Endothelial cell (in vitro differentiated cells): ENCODE measurements at regions not wholly inside any gene's neighbourhood (a gene's known extent, or its start where the extent isn't known, plus 50 kb on each side); places are given as distances from the start of the nearest gene placed in this dataset.
"Not testable (repeated sequence)": the region's sequence is repeated elsewhere in the genome, so short reads cannot be mapped to it uniquely, and the experiment has no call there.

Experiments
- DNase-seq: peaks from one replicate; pipeline ENCODE4 v3.0.0; 2021; ENCODE audit warnings: low spot score
- H3K27ac Mint-ChIP-seq: one replicate; pipeline ENCODE4 v1.8.0; 2021; ENCODE audit warnings: mixed read lengths, inconsistent platforms; ENCODE audit not compliant: unreplicated experiment
- H3K27me3 Mint-ChIP-seq: one replicate; pipeline ENCODE4 v1.8.0; 2021; ENCODE audit warnings: mild to moderate bottlenecking, moderate library complexity, mixed read lengths, inconsistent platforms; ENCODE audit not compliant: unreplicated experiment
- H3K36me3 Mint-ChIP-seq: one replicate; pipeline ENCODE4 v1.8.0; 2021; ENCODE audit warnings: mild to moderate bottlenecking, low read depth, mixed read lengths, inconsistent platforms; ENCODE audit not compliant: unreplicated experiment
- H3K4me1 Mint-ChIP-seq: one replicate; pipeline ENCODE4 v1.8.0; 2021; ENCODE audit warnings: mild to moderate bottlenecking, mixed read lengths, inconsistent platforms; ENCODE audit not compliant: unreplicated experiment
- H3K4me3 Mint-ChIP-seq: one replicate; pipeline ENCODE4 v1.8.0; 2021; ENCODE audit warnings: mild to moderate bottlenecking, mixed read lengths, inconsistent platforms; ENCODE audit not compliant: unreplicated experiment
- H3K9me3 Mint-ChIP-seq: one replicate; pipeline ENCODE4 v1.8.0; 2021; ENCODE audit warnings: mixed read lengths, inconsistent platforms; ENCODE audit not compliant: unreplicated experiment
- TF ChIP-seq, protein P1 (sequence below): fragments of 200-600 bp; sonication (generic); IDR thresholded peaks from one replicate; pipeline ENCODE4 v1.5.0; 2021; ENCODE audit warnings: antibody characterized with exemption; ENCODE audit not compliant: unreplicated experiment

DNA sequence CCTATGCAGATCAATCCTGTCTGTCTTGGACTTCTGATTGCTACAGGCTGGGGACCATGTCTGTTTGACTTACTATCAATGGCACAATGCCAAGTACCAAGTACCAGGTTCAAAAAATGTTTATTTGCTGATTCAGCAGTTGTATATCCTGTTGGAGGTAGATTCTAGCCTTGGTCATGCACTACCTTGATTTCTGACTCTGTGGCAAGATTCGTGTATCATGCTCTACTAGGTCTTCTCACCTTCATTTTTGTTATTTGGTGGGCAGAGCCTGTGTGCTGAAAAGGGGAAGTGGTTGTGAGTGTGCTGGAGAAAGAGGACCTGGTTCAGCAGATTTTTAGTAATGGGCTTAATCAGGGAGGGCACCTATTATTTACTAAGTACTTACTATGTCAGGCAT is 192.4 kb upstream of the MYLIP start:
- Mint-ChIP-seq H3K27ac (no peak overlapping the region), H3K27me3 (peaks cover 5% of the 10 kb centered on the region), H3K36me3 (peaks cover 4% of the 10 kb centered on the region), H3K9me3 (no peaks in the 10 kb centered on the region), H3K4me1 (no peaks in the 10 kb centered on the region), H3K4me3 (no peak overlapping the region)
- no peak for DNase-seq
- TF ChIP-seq, protein P1, sequence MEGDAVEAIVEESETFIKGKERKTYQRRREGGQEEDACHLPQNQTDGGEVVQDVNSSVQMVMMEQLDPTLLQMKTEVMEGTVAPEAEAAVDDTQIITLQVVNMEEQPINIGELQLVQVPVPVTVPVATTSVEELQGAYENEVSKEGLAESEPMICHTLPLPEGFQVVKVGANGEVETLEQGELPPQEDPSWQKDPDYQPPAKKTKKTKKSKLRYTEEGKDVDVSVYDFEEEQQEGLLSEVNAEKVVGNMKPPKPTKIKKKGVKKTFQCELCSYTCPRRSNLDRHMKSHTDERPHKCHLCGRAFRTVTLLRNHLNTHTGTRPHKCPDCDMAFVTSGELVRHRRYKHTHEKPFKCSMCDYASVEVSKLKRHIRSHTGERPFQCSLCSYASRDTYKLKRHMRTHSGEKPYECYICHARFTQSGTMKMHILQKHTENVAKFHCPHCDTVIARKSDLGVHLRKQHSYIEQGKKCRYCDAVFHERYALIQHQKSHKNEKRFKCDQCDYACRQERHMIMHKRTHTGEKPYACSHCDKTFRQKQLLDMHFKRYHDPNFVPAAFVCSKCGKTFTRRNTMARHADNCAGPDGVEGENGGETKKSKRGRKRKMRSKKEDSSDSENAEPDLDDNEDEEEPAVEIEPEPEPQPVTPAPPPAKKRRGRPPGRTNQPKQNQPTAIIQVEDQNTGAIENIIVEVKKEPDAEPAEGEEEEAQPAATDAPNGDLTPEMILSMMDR: no peak

DNA sequence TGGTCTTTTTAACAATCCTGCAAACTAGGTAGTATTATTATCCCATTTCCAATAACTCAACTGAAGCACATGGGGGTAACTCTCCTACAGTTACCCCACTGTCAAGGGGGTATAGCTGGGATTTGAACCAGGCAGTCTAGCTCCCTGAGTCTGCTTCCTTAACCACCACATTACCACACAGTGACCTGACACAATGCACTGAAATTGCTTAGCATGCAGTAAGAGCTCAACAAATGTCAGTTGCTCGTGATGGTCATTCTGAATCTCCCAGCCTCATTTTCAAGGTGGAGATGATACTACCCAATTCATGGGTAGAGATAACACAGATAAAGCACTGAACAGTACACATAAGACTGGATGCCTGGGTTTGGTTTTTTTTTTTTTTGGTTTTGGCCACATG is 193.2 kb upstream of the MYLIP start:
- DNase-seq: no peak
- TF ChIP-seq, protein P1: no peak
- peaks cover 10% of the 10 kb centered on the region for H3K36me3 Mint-ChIP-seq
- H3K27ac Mint-ChIP-seq: no peak overlapping the region
- no peak overlapping the region for H3K4me3 Mint-ChIP-seq
- H3K27me3 Mint-ChIP-seq: peaks cover 5% of the 10 kb centered on the region
- H3K4me1 Mint-ChIP-seq: no peaks in the 10 kb centered on the region
- H3K9me3 Mint-ChIP-seq: no peaks in the 10 kb centered on the region

DNA sequence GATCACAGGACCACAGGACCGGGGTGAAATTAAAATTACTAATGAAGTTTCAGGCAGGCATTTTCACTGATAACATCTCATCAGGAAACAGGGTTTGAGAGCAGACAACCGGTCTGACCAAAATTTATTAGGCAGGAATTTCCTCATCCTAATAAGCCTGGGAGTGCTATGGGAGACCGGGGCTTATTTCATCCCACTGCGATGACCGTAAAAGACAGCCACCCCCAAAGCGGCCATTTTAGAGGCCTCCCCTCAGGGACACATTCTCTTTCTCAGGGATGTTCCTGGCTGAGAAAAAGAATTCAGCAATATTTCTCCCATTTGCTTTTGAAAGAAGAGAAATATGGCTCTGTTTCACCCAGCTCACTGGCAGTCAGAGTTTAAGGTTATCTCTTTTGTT is 197.2 kb upstream of the MYLIP start:
- not testable (repeated sequence) for H3K9me3 Mint-ChIP-seq, H3K27me3 Mint-ChIP-seq, H3K4me1 Mint-ChIP-seq, H3K27ac Mint-ChIP-seq, DNase-seq, H3K36me3 Mint-ChIP-seq, H3K4me3 Mint-ChIP-seq

DNA sequence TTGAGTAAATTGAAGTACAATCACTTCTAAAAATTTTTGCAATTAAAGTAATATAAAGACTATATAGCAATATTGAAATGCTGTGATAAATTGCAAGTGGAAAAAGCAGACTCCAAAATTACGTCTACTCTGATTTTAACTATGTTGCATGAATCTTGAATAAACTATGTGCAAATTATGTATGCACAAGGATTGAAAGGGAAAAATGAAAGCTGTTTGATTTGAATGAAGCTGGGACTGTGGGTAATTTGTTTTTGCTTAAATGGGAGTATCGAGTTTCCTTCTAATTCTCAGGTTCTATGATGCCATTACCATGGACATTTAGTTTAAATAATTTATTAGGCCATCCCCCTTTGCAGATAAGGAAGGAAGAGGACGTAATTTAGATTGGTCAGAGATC is 198.7 kb upstream of the MYLIP start:
- Mint-ChIP-seq H3K36me3 (peaks cover 6% of the 10 kb centered on the region), H3K4me1 (no peaks in the 10 kb centered on the region), H3K27ac (no peak overlapping the region), H3K4me3 (no peak overlapping the region), H3K9me3 (no peaks in the 10 kb centered on the region), H3K27me3 (peaks cover 1% of the 10 kb centered on the region)
- DNase-seq: no peak
- TF ChIP-seq, protein P1: no peak

DNA sequence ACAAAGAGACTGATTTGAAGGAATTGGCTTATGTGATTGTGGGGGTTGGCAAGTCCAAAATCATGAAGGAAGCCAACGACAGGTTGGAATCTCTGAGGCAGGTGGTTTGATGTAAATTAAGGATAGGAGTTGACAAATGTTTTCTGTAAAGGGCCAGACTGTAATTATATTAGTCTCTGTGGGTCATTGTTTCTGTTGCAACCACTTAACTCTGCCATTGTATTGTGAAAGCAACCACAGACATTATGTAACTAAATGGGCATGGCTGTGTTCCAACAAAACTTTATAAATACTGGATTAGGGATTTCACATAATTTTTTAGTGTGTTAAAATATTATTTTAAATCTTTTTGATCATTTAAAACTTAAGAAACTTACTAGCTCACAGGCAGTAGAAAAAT is 199.2 kb upstream of the MYLIP start:
- no peaks in the 10 kb centered on the region for H3K27me3 Mint-ChIP-seq
- DNase-seq: no peak
- no peaks in the 10 kb centered on the region for H3K9me3 Mint-ChIP-seq
- H3K27ac Mint-ChIP-seq: no peak overlapping the region
- peaks cover 6% of the 10 kb centered on the region for H3K36me3 Mint-ChIP-seq
- H3K4me1 Mint-ChIP-seq: no peaks in the 10 kb centered on the region
- no peak overlapping the region for H3K4me3 Mint-ChIP-seq
- TF ChIP-seq, protein P1: no peak
